ENCODE measurements at regions not wholly inside any gene's neighbourhood (a gene's known extent, or its start where the extent isn't known, plus 50 kb on each side); places are given as distances from the start of the nearest gene placed in this dataset.
"Not testable (repeated sequence)": the region's sequence is repeated elsewhere in the genome, so short reads cannot be mapped to it uniquely, and the experiment has no call there.

DNA sequence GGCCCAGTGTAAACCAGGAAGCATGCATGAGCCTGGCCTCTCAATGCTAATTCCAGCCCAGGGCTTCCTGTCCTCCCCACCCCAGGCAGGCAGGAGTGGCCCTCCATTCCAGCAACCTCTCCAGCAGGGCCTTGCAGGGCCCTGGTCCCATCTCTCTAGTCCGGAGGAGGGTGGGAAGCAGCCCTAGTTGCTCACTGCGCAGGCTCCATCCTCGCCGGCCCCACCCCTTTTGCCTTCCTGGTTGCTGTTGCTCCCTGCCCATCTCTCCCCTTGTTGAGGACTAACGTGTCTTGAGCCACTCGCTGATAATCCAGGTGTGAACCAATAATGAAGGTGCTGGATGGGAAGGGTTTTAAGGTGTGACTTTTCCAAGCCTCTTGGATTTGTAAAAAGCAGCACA is 161.2 kb upstream of the BCOR start:
- no peak for DNase-seq (ENCODE audit: low read depth in 4 of 4, low spot score in 2 of 4)

DNA sequence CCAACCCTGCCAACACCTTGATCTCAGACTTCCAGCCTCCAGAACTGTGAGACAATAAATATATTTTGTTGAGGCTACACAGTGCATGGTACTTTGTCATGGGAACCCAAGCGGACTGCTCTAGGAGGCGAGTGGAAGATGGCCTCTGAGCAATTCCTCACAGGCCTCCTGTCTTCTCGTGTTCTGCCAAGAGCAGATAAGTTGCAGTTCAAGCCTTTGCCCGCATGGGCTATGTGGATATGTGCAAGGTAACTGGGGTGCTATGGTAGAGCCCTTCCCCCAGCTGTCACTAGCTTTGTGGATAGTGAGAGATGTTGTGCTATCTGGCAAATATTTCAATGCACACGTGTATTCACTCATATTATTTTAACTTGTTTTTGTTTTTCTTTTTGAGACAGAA is 156.0 kb upstream of the BCOR start:
- DNase-seq (ENCODE audit: low read depth in 4 of 4, low spot score in 2 of 4), result no peak

DNA sequence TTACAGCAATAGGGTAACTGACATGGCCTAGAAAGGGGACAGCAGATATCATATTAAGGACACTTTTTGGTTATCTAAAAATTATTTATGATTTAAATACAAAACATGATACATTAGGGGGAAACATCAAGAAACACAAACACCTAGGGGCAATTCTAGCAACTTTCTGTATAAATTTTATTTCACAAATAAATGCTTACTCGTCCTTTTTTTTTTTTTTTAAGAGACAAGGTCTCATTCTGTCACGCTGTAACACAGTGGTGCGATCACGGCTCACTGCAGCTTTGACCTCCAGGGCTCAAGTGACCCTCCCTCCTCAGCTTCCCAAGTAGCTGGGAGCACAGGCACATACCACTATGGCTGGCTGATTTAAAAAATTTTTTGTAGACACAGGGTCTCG is 151.8 kb upstream of the BCOR start:
- no peak for DNase-seq (ENCODE audit: low read depth in 4 of 4, low spot score in 2 of 4)

DNA sequence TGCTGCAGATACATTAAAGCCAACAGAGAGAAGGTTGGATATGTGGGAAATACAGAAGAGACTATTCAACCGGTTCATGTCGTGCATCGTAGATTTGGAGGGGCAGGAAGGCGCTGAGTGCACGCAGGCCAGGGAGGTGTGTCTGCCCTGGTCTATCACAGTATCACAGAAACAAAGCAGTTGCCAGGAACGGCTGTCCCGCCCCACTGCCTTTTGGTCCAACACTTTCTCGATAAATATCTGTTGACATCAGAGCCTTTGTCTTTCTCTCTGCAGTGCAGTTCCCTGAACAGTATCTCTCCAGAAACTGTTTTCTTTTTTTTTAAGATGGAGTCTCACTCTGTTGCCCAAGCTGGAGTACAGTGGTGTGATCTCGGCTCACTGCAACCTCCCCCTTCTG is 151.1 kb upstream of the BCOR start:
- DNase-seq (ENCODE audit: low read depth in 4 of 4, low spot score in 2 of 4), result no peak

DNA sequence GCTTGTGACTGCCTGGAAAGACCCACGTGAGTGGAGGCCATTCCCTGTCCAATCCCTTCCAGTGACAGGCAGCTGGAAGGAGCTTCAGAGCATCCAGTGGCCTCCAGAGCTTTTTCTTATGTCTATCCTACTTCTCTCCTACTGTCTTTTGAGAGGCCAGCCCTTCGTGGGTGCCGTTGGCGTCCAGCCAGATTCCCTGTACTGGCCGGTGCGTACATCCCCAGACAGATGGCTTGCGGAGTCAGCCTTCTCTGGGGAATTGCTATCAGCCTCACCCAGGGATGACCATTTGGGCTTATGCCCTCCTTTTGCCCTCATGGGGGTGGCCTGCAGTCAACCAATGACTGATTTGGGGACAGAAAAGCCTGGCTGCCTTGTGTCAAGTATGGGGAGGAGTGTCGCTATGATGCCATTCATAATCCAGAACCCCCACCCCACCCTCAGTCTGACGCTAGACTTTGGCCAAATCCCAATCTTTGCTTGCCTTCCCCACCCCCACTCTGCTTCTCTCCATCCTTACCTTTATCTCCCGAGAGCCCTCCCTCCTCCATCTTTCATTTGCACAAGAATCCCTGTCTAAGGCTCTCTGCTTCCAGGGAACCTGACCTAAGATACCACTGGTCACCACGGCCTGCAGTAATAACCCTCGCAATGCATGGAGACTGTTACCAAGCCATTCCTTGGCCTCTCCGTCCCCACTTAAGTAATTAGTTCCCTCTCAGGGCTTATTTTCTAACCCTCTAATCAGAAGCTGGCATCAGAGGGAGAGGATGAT is 150.3 kb upstream of the BCOR start:
- no peak for DNase-seq (ENCODE audit: low read depth in 4 of 4, low spot score in 2 of 4)

DNA sequence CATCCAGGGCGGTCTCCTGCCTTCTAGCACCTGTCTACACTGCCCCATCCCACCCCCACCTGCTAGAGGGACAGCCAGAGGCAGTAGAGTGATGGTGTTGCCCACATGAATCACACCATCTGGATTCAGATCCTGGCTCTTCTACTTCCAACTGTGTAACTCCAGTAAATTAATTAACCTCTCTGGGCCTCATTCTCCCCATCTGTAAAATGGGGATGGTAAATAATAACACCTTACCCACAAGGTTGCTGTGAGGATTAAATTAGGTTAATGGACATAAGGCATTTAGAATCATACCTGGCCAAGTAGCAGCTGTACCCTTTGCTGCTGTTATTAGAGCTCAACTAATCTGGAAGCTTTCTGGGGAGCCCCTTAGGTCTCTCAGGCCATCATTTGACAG is 149.6 kb upstream of the BCOR start:
- no peak for DNase-seq (ENCODE audit: low read depth in 4 of 4, low spot score in 2 of 4)

DNA sequence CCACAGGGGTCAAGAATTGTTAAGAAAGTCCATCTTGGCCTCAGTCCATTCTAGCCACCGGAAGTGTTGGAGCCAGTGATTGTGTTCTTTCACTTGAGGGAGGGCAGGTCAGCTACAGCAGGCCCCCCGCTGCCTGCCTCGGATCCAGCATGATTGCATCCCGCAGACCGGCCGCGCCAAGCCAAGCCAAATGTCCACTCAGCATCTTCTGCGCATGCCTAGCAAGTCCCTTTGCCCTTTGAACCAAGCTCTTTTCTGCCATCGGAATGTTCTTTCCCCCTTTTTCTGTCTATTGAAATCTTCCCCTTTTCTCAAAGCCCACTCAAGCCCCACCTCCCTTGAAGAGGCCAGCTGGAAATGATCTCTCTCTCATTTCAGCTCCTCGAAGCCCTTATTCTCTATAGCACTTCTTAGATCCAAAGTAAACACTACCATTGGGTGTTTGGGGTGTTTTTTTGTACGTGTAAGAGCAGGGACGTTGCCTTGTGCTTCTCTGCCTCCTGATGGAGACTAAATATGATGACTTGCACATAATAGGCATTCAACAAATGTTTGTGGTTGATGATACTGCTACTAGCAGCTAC is 147.8 kb upstream of the BCOR start:
- DNase-seq (ENCODE audit: low read depth in 4 of 4, low spot score in 2 of 4), result peak in 2 of 4 donors; percentile 30 to 52

DNA sequence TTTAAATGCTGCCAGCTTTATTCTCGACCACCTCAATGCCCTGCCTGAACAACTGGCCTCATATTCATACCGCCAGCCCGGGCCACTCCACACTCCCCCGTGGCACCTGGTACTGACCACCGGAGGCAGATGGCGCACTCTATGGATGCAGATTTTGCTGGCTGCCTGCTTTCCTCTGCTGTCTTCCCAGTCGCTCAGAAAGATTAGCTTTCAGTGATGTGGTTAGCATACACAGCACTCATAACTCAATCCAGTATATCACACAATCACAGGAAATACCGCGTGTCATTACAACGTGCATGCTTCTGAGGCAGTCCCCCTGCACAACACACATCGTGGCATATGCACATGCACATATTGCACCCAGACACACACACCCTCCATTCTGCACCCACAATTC is 147.2 kb upstream of the BCOR start:
- DNase-seq (ENCODE audit: low read depth in 4 of 4, low spot score in 2 of 4), result peak in 1 of 4 donors; percentile 27

DNA sequence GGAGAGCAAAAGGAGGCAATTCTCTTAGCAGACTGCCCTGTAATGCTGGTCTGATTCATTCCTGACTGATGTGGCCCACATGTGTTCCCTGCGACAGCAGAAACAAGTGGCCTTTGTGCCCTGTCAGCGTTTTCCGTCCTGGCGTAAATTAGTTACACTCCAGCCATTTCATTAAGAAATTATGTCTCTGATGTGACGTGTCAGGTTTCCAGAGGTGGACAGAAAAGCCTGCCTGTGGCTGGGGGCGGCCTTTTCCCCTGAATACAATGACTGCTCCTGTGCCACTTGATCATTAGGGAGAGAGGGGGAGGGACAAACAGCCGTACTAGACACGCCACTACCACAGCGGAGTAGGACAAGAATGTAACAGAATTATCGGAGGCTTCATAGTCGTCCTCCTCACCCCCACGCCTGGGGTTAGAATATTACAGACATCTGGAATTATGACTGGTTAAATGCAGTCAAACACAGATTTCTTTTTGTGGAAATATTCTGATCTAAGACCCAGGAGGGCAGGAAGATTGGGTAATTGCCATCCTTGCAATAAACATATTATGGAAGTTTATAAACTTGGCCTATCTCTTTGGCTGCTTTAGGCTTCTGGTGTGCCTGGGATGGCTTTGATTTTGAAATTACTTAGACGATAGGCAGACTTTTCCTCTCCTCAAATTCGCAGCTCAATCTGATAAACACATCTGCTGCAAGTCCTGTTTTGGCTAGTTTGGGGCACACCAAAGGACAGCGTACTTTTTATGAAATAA is 146.2 kb upstream of the BCOR start:
- no peak for DNase-seq (ENCODE audit: low read depth in 4 of 4, low spot score in 2 of 4)

DNA sequence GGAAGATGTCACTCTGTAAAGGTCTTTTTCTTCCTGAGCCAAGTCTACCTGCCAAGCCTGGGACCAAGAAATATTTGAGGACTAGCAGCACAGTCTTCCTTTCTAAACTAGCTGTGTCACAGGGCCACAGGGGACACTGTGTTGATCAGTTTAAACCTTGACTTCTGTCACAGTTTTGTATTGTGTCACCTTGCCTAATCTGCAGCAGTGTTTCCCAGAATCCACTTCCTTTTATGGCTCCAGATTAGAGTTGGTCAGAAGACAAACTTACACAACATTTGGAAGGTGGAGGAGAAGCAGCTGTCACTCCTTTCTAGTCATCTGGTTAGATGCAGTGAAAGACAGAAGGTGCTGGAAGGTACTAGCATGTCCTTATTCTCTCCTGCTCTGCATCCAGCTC is 143.1 kb upstream of the BCOR start:
- DNase-seq (ENCODE audit: low read depth in 4 of 4, low spot score in 2 of 4), result no peak

DNA sequence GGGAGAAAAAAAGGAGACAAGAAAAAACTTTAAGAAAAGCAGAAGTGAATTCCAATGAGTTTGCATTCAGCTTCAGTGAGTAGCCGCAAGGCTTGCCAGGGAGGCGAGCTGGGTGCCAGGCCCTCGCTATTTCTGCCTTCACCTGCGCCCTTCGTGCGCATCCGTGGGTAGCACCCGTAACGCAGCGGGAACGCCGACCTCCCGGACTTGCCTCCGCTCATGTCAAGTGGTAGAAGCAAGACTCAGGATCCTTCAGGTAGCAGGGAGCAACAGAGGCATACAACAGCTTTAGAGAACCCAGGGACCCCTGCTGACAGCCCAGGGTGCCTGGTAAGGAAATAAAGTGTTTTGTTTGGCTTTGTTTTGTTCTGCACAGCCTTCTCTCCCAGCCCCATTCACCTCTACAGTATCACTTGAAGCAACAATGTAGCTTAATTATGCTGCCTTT is 140.0 kb upstream of the BCOR start:
- DNase-seq (ENCODE audit: low read depth in 4 of 4, low spot score in 2 of 4), result no peak

DNA sequence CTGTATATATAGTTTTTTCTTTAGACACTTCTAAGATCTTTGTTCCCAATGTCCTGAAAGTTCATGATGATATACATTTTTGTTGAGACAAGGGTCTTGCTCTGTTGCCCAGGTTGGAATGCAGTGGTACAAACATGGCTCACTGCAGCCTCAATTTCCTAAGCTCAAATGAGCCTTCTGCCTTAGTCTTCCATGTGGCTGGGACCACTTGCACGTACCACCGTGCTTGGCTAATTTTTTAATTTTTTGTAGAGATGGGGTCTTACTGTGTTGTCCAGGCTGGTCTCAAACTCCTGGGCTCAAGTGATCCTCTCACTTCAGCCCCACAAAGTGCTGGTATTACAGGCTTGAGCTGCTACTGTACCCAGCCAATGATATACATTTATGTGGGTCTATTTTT is 132.9 kb upstream of the BCOR start:
- DNase-seq (ENCODE audit: low read depth in 4 of 4, low spot score in 2 of 4), result no peak

DNA sequence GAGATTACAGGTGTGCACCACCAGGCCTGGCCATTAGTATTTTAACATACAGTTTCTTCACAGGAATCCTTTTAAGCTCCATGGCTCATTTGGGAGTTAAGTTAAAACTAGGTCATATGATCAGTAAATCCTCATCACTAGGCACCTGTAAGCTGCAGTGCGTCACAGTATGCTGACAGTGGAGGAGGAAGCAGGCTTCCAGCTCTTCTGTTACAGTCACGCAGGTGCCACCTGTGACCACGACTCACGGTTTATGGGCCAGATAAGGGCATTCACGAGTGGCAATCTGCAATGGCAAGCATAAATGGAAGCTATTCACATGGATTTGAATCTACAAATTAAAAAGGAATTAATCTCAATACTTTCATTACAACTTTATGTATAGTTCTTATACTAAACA is 129.4 kb upstream of the BCOR start:
- no peak for DNase-seq (ENCODE audit: low read depth in 4 of 4, low spot score in 2 of 4)

DNA sequence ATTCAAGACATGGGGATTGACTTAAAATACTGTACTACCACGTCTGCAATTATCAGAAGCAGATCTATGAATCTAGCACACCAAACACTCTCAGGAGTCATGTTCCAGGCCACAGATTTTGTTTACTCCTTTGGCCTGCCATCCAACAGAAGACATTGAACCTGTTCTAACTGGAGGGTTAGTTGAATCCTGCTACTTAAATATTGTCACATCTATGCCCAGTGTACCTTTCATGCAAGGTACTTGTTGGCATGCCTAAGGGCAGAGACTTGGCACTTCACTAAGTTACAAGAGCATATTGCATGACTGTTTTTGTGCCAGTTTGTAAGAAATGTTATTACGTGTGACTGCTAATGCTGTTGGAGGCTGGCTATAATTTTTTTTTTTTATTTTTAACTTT is 126.9 kb upstream of the BCOR start:
- DNase-seq (ENCODE audit: low read depth in 4 of 4, low spot score in 2 of 4), result no peak

DNA sequence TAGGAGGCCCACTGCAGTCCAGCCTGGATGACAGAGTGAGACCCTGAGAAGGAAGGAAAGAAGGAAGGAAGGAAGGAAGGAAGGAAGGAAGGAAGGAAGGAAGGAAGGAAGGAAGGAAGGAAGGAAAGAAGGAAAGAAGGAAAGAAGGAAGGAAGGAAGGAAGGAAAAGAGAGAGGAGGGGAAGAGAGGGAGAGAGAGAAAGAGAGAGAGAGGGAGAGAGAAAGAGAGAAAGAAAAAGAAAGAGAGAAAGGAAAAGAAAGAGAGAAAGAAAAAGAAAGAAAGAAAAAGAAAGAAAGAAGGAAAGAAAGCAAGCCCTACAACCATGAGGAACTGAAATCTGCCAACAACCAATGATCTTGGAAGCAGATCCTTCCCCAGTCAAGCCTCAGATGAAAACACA is 124.9 kb upstream of the BCOR start:
- not testable (repeated sequence) for DNase-seq (ENCODE audit: low read depth in 4 of 4, low spot score in 2 of 4)

DNA sequence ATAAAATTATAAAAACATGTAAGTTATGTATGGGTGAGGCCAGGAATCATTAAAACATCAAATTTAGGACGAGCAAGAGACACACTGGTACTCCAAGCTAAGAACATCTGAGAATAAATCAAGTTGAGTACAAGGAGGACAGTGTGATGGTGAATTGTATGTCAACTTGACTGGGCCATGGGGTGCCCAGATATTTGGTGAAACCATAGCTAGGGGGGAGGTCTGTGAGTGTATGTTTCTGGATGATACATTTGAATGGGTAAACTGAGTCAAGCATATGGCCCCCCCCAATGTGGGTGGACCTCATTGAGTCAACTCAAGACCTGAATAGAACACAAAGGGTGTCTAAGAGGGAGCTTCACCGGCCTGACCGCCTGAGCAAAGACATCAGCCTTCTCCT is 115.3 kb upstream of the BCOR start:
- DNase-seq (ENCODE audit: low read depth in 4 of 4, low spot score in 2 of 4), result no peak

DNA sequence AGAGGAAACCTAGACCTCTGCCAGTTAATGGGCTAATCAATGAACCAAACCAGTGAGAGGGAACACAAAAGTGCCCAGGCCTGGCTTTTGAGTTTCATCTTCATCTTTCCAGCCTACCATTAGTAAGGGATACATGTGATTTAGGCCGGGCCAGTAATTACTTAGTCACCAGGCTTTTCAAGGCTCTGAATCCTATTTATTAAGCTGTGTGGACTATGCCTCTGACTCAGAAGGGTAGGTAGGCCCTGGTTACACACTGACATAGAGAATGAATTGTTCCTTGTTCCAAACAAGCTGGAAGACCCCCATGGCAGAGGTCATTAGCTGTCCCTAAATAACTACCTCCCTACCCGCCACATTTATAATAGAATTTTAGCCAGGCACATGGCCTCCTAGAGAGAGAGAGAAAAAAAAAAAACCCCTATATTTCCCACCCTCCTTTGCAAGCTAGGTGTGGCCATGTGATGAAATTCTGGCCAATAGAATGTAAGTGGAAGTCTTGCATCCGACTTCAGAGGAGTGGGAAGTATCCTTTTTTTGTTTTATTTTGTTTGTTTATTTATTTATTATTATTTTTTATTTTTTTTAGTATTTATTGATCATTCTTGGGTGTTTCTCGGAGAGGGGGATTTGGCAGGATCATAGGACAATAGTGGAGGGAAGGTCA is 112.3 kb upstream of the BCOR start:
- DNase-seq (ENCODE audit: low read depth in 4 of 4, low spot score in 2 of 4), result no peak

DNA sequence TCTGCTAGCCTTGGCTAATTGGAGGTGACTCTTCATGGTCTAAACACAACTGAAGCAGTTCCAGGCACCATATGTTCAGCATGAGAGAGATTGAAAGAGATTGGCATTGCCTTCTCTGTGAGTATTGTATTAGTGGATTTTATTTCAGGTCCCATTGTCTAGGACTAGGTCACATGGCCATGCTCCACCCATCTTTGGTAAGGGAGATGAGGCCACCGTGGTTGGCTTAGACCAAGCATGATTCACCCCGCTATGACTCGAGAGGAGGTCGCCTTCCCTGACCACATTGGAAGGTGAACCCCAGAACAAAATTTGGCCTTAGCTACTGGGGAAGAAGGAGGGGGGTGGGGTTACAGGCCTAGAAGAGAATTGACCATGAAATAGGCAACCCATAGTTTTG is 109.9 kb upstream of the BCOR start:
- DNase-seq (ENCODE audit: low read depth in 4 of 4, low spot score in 2 of 4), result no peak

DNA sequence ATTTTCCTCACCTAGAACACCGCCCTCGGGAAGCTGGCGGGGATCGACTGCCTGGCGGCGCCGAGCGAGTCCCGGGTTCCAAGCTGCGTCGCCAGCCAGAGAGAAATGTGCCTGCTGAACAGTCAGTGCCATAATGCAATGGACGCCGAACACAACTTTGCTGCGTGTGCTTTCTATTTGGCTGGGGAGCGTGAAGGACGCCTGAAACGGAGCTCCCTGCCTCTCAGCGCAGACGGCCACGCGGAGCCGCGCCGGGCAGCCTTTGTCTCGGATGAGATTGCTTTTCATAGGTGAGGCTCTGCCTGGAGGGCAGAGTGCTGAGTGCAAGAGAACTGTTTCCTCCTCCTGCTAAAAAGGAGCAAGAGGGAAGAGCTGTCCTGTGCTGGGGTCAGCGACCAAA is 107.7 kb upstream of the BCOR start:
- no peak for DNase-seq (ENCODE audit: low read depth in 4 of 4, low spot score in 2 of 4)

DNA sequence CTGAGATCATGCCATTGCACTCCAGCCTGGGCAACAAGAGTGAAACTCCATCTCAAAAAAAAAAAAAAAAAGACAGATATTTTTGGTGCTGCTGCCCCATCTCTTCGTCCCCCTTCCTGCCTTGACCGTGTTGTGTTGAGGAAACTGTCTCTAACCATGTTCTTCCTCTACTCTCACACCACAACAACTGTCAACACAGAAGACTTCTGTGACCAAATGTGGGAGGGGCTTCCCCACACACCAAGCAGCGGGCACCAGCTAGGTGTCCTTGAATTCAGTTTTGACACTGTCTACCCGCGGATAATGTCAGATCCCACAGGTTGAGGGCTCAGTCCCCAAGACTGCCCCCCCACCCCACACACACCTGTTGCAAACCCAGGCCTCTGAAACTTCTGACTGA is 104.7 kb upstream of the BCOR start:
- DNase-seq (ENCODE audit: low read depth in 4 of 4, low spot score in 2 of 4), result no peak

DNA sequence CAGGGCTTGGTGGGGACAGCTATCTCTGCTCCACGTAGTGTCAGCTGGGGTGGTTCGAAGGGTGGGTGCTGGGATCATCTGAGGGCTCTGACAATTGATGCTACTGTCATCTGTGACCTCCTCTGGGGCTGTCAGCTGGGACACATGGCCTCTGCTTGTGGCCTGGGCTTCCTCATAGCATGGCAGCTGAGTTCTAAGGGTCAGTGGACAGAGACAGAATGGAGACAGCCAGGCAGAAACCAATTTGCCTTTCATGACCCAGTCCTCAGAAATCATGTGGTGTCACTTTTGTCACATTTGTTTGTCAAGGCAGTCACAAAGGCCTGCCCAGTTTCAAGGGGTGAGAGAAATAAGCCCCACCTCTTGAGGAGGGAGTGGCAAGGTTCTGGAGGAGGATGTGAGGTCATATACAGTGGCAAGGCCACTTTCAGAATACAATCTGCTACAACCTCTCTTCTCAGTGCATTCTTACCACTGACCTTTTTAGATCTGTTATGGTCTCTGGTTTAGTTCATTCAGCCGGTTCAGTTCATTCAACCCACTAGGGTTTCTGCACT is 103.6 kb upstream of the BCOR start:
- DNase-seq (ENCODE audit: low read depth in 4 of 4, low spot score in 2 of 4), result no peak
